Bronchial epithelial cell (primary cell): ENCODE measurements at regions not wholly inside any gene's neighbourhood (a gene's known extent, or its start where the extent isn't known, plus 50 kb on each side); places are given as distances from the start of the nearest gene placed in this dataset.

Experiments
- DNase-seq: peaks from one replicate; pipeline ENCODE4 v3.0.0-alpha.2; 2010; ENCODE audit warnings: low read depth
- FAIRE-seq: peaks from 2 replicates; lab custom pipeline; 2011; peaks lifted over from hg19 to GRCh38; lab: Jason Lieb, UNC
- H3K27me3 ChIP-seq: 2 replicates; pipeline ENCODE4 v1.5.1; 2011; ENCODE audit warnings: low read length; ENCODE audit not compliant: control insufficient read depth, insufficient read depth
- H3K36me3 ChIP-seq: 2 replicates; pipeline ENCODE4 v1.5.1; 2011; ENCODE audit warnings: low read length; ENCODE audit not compliant: control insufficient read depth, insufficient read depth
- H3K4me3 ChIP-seq: 2 replicates; pipeline ENCODE4 v1.5.1; 2011; ENCODE audit warnings: mild to moderate bottlenecking, low read depth, low read length, control low read depth
- TF ChIP-seq, protein P1 (sequence below): IDR thresholded peaks from 2 replicates; pipeline ENCODE4 v1.5.1; 2011; ENCODE audit warnings: mild to moderate bottlenecking, moderate library complexity, low read length, control low read depth, inconsistent platforms; ENCODE audit not compliant: insufficient read depth, severe bottlenecking

DNA sequence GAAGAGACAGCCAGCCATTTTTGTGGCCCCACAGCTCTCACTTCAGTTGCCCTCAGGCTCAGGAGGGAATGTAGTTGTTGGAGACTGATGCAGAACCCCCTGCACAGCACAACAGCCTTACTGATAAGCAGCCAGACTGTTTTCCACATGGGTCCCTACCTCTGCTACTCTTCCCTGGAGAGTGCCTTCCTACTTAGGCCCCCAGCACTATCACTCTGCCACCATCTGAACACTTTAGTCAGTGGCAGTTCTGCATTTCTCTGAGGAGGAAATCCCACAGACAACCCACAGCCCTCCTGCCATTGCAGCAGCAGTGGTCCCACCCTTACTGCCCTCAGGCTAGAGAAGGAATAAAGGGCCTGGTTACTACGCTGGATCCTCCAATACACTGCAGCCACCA, 61.8 kb upstream of the PTPRD start:
- H3K4me3 ChIP-seq = no peak overlapping the region
- no peaks in the 10 kb centered on the region for H3K27me3 ChIP-seq
- FAIRE-seq (no peak), DNase-seq (no peak)
- no peaks in the 10 kb centered on the region for H3K36me3 ChIP-seq
- TF ChIP-seq, protein P1, sequence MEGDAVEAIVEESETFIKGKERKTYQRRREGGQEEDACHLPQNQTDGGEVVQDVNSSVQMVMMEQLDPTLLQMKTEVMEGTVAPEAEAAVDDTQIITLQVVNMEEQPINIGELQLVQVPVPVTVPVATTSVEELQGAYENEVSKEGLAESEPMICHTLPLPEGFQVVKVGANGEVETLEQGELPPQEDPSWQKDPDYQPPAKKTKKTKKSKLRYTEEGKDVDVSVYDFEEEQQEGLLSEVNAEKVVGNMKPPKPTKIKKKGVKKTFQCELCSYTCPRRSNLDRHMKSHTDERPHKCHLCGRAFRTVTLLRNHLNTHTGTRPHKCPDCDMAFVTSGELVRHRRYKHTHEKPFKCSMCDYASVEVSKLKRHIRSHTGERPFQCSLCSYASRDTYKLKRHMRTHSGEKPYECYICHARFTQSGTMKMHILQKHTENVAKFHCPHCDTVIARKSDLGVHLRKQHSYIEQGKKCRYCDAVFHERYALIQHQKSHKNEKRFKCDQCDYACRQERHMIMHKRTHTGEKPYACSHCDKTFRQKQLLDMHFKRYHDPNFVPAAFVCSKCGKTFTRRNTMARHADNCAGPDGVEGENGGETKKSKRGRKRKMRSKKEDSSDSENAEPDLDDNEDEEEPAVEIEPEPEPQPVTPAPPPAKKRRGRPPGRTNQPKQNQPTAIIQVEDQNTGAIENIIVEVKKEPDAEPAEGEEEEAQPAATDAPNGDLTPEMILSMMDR = no peak

DNA sequence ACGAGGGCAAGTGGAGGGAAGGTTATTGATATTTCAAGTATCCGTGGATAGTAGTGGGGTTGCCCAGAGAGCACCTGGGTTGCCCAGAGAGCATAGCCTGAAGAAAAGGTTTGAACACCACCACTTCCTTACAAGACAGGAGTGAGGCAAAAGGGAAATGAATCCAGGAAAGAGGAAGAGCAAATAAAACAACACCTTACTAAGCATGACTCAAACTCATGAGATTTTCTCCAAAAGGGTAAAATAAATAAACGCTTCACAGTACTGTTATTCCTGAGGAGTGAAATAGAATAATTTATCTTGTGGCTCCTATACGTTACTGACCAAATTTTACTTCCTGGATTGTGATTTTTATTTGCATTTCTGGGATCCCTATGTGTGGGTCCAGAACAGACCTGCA, 65.2 kb upstream of the PTPRD start:
- TF ChIP-seq, protein P1 = no peak
- DNase-seq = peak; percentile 60
- FAIRE-seq = no peak

DNA sequence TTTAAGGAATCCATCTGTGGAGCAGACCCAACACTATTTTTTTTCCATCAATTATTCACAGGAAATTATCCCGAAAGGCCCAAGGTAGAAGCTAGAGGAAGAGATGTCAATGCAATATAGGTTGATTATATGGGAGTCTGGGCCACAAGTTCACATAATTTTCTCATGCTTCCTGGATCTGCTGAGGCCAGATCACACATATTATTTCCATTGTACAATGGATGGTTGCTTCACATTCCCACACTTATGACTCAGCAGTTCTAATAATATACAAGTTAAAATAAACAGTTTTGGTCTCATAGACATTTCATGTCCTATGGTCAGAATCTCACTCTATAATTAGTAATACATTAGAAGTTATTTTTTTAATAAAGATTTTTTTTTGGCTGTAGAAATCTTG, 66.0 kb upstream of the PTPRD start:
- Histone ChIP-seq H3K27me3 (no peaks in the 10 kb centered on the region), H3K4me3 (no peak overlapping the region), H3K36me3 (no peaks in the 10 kb centered on the region)
- DNase-seq (peak; percentile 78), FAIRE-seq (no peak)
- TF ChIP-seq, protein P1 = no peak

More for the DNA sequence above, 65.2 kb upstream of the PTPRD start:
- Histone ChIP-seq H3K36me3 (no peaks in the 10 kb centered on the region), H3K4me3 (no peak overlapping the region), H3K27me3 (no peaks in the 10 kb centered on the region)

DNA sequence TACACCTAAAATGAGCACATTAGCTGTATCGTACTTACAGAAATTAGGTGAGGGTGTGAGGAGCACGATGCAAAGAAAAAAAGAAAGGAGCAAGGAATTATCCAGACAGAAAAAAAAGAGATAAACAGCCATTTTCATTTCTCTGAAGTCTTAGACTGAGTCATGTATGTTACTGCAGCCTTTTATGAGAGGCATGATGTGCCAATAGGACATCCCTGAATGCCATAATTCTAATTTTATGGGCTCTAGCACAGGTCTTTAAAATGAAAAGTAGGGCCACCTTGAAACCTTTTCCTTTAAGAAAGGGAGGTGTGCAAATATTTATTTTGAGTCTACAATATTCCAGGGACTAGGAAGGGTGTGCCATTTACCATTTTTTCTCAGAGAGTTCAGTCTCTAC, 74.1 kb upstream of the PTPRD start:
- TF ChIP-seq, protein P1 = no peak
- FAIRE-seq (no peak), DNase-seq (no peak)
- Histone ChIP-seq H3K27me3 (no peaks in the 10 kb centered on the region), H3K36me3 (no peaks in the 10 kb centered on the region), H3K4me3 (no peak overlapping the region)

DNA sequence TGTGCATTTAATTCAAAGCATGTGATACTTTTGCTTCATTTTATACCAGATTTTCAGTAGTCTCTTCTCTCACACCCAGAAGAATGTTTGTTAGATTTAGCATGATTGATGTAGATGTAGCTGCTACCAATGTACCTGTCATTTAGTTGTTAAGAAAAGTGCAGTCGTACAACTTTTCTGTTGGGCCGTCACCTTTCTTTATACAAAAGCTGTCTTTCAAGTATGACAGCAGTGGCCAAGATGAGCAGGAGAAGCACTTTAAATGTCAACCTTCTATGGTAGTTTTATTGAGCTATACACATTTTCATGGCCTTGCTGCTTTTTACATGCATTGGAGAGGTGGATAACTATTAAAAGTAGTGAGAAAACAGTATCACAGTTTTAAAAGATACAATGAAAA, 77.7 kb upstream of the PTPRD start:
- no peaks in the 10 kb centered on the region for H3K27me3 ChIP-seq
- TF ChIP-seq, protein P1 = no peak
- FAIRE-seq (no peak), DNase-seq (no peak)
- H3K36me3 ChIP-seq = no peaks in the 10 kb centered on the region
- H3K4me3 ChIP-seq = no peak overlapping the region

DNA sequence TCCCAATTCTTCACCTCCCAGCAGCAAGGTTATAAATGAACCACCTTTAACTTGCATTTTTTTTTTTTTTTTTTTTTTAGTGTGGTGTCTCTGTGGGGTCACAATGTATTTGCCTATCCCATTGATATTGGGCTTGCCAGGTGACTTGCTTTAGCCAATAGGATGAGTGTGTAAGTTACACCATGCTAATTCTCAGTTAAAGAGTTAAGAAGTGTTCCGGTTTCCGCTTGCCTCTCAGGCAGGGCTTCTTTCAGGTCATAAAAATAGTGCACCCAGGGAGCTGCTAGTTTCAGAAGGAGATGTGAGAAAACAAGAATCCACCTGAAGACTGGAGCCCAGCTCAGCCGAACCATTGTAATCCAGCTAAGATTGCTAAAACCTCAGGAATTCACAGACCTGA, 84.2 kb upstream of the PTPRD start:
- TF ChIP-seq, protein P1 = no peak
- no peaks in the 10 kb centered on the region for H3K36me3 ChIP-seq
- no peaks in the 10 kb centered on the region for H3K27me3 ChIP-seq
- H3K4me3 ChIP-seq = no peak overlapping the region
- FAIRE-seq (no peak), DNase-seq (no peak)
